ENCODE measurements at regions not wholly inside any gene's neighbourhood (a gene's known extent, or its start where the extent isn't known, plus 50 kb on each side); places are given as distances from the start of the nearest gene placed in this dataset.

DNA sequence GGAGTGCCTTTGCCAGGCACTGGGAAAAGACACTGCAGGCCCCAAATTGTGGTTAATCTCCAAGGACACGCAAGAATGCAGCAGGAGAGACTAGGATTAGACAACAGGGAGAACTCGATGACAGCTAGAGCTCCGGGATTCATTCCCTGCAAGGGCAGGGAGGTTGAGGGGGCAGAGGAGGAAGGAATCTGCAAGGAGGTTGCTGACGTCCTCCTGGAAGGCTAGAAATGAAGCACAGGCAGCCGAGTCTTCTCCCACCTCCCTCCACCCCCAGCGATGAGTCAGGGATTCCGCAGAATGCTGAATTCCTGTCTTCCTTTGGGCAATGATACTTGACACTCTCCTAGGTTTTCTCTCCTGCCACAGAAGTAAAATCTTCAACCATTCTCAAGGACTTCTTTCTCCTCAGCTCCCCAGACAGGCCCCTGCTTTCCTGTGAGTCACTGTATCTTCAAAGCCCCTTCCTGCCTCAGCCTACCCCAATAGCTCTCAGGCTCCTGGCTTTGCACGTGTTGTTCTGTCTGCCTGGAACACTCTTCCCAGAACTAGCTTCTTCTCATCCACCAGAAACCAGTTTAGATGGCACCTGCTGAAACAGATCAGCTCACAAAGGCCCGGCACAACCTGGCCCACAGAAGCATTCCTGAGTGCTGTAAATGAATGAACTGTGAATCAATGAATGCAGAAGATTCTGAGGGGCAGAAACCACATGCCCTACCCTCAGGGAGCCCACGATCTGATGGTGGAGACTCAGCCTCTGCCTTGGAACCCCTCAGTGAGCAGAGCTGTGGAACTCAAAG is 85.6 kb downstream of the MRPL14 start:
- peak; percentile 60 for TF ChIP-seq ZFX (CRISPR knock-in tag; IDR thresholded peaks at IDR 0.05)
- TF ChIP-seq ZNF239 (CRISPR knock-in tag; IDR thresholded peaks at IDR 0.05) = no peak
- TF ChIP-seq CTCF (IDR thresholded peaks at IDR 0.05 in 2 of 3, conservative IDR thresholded peaks at IDR 0.05 in 1 of 3; ENCODE audit: insufficient read depth in 2 of 3, low read depth in 1 of 3, low read length in 3 of 3) = no peak; a peak in 1 of 6 replicates
- TF ChIP-seq ZNF121 (CRISPR knock-in tag; conservative IDR thresholded peaks at IDR 0.05) = no peak
- TF ChIP-seq SMC3 (conservative IDR thresholded peaks at IDR 0.05; ENCODE audit: insufficient read depth, low read depth, low read length) = no peak

Data from K562 (cell line).